WI38 (cell line): ENCODE measurements at regions not wholly inside any gene's neighbourhood (a gene's known extent, or its start where the extent isn't known, plus 50 kb on each side); places are given as distances from the start of the nearest gene placed in this dataset.
"Not testable (repeated sequence)": the region's sequence is repeated elsewhere in the genome, so short reads cannot be mapped to it uniquely, and the experiment has no call there.

ENCODE experiments used
- H3K4me3 ChIP-seq: 2 replicates; pipeline ENCODE4 v1.5.1; 2011; ENCODE audit warnings: low read depth, mild to moderate bottlenecking, control low read depth, low read length
- CTCF ChIP-seq: IDR thresholded peaks from 2 replicates; pipeline ENCODE4 v1.5.1; 2012; ENCODE audit warnings: low read depth, mild to moderate bottlenecking, control low read depth, low read length

GRCh38 chr13:106089261-106089980 is 446.0 kb downstream of the EFNB2 start:
- TF ChIP-seq CTCF = no peak
- H3K4me3 ChIP-seq = no peak overlapping the region

DNA sequence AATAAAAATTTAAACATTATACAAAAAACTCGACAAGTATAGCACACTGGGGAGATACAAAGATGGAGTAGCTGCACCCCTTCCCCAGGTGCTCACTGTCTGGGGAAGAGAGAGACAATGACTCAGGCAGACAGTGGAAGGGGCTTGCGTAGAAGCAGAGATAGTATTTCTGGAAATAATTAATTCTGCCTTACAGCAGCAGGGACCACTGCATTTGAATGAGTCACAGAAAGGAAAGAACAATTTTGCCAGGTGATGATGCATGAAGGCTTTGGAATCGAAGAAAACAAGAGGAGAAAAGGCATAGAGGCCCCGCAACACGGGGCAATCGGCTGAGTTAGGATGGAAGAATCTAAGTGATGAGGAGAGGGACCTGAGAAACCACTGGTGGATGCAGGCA is 447.4 kb downstream of the EFNB2 start:
- no peak for TF ChIP-seq CTCF
- no peak overlapping the region for H3K4me3 ChIP-seq

DNA sequence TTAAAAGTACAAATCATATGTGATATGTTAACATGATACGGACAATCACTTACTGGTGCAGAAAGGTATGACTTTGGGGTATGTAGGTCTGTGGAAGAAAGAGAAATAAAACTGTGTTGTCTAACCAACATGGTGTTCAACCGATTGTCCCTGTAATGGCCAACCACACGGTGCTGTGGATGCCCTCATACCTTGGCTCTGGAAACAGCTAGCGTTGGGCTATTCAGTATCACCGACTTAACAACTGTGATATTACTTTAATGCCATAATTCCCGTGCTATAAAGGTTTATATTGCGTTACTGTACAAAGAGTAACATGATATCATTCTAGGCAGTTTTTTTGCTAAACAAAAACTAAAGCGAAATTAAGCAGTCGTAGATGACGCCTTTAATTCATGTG is 448.3 kb downstream of the EFNB2 start:
- no peak overlapping the region for H3K4me3 ChIP-seq
- TF ChIP-seq CTCF = no peak

- peak; percentile 63 for TF ChIP-seq CTCF
- no peak overlapping the region for H3K4me3 ChIP-seq
Observed at GRCh38 chr13:106083620-106084350, 451.7 kb downstream of the EFNB2 start.

GRCh38 chr13:106081221-106081620 is 454.2 kb downstream of the EFNB2 start:
- H3K4me3 ChIP-seq = not testable (repeated sequence)

DNA sequence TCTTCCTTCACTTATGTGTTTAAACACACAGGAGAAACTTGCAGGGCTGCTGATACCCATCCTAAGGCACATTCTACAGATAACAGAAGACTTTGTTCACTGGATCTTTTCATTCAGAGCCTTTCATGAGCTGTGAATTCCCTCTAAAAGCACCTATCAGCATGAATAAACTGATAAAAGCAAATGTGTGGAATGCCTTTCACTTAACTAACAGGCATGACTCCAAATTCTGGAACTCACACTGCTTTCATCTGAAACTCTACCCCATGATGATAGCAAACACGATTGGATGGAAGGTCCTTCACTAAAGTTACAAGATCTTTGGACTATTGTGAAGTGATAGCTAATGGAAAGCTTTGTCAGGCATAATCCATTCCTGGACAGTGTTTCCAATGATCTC is 457.3 kb downstream of the EFNB2 start:
- no peak overlapping the region for H3K4me3 ChIP-seq
- no peak for TF ChIP-seq CTCF

- no peak for TF ChIP-seq CTCF
- H3K4me3 ChIP-seq = no peak overlapping the region
Observed at GRCh38 chr13:106077017-106077416, 458.4 kb downstream of the EFNB2 start.
